ENCODE measurements at regions not wholly inside any gene's neighbourhood (a gene's known extent, or its start where the extent isn't known, plus 50 kb on each side); places are given as distances from the start of the nearest gene placed in this dataset.

DNA sequence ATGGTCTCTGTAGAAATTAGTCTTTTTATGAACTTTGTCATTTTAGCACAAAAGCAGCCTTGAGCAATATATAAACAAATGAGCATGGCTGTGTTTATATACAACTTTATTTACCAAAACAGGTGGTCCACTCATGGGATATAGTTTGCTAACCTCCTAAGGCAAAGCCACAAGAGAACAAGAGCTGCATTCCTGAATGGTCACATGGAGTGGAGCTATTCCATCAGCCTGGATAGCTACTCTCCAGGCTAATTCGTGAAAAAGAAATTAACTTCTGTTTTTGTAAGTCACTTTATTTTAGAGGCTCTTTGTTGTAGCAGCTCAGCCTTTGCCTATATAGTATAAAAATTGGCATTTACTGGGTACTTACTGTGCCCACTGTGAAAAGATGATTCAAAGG is 163.3 kb upstream of the FAM78B start:
- TF ChIP-seq POLR2AphosphoS5 (IDR thresholded peaks at IDR 0.05; ENCODE audit: low read depth, low read length) (no peak), POLR2A (IDR thresholded peaks at IDR 0.05; ENCODE audit: low read depth, low read length) (no peak)
